T47D (cell line): ENCODE measurements at regions not wholly inside any gene's neighbourhood (a gene's known extent, or its start where the extent isn't known, plus 50 kb on each side); places are given as distances from the start of the nearest gene placed in this dataset.

Source experiments
- DNase-seq, 2 experiments: peaks; one replicate each; pipeline versions ENCODE4 v3.0.0 to v3.0.0-alpha.2; 2011 to 2012; ENCODE audit warnings: low read depth in 1 of 2, low spot score in 1 of 2
- JUND ChIP-seq: IDR thresholded peaks from 2 replicates; pipeline ENCODE4 v1.6.1; 2012; ENCODE audit warnings: low read depth
- in situ Hi-C: cut with HindIII; loops from 2 replicates; pipeline ENCODE4 v1.10.0; 2016; ENCODE audit warnings: low sequenced_read_pairs, low pct_unique_long_range_greater_than_20kb

DNA sequence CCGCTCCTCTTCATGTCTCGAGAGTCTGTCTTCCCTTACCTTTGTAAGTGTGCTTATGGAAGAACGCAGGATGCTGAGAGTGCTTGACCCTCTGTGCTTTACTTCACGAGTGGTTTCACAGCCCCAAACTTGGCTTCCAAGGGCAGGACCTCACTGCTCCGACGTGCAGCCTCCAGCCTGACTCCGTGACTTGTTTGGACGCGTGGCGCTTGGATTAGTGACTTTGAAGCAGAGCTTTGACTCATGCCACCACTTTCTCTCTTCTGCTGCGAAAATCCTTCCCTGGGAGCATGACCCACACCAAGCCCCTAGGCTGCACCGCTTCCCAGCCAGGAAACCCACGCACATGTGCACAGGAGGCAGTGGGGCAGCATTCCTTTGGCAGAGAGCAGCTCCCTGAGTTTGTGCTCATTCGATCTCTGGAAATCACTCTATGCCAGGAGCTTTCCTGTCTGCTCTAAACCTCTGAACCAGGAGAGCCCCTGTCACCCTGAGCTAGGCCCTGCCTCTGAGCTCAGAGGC is 207.8 kb upstream of the HS6ST1 start:
- no peak for DNase-seq
- TF ChIP-seq JUND = no peak
- in situ Hi-C loops = no loop called here

DNA sequence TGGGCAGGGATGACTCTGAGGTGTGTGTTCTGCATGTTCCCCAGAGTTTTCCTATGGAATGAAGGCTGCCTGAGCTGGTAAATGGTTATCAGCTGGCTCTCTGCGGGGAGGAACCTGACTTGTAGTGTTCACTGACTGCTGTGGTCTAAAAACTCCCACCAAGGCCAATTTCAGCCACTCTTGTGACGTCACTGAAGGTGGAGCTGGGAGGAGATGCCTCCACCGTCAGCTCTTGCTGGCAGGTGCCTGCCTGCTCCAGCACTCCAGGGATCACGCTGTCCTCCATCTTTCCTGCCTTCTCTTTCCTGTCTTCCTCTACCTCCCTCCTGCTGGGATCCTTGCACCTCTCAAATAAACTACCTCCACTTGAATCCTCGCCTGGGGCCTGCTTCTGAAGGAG is 209.5 kb upstream of the HS6ST1 start:
- no peak for TF ChIP-seq JUND
- DNase-seq = no peak
- in situ Hi-C loops = no loop called here

DNA sequence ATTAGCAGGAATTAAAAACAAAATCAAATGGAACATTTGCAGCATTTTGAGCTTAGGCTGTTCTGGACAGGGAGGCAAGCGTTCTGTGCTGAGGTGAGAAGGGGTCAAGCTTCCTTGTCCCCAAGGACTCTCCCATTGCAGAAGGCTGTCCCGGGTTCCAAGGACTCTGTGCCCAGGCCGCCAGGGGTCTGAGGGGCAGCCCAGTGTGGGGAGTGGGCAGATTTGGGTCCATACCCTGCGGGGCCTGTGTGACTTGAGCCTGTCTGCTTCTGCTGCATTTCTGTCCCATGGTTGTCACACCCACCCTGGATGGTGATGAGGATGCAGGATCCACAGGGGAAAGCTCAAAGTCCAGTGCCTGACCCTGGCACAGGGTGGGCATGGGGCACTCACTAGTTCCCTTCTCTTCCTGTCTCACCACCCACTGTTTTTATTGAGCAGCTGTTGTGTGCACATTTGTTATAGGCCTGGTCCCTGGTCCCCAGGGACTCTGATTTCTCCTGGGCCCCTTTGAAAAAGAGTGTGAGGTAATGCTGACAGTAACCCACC is 211.4 kb upstream of the HS6ST1 start:
- no peak for TF ChIP-seq JUND
- no peak for DNase-seq
- in situ Hi-C loops = no loop called here

DNA sequence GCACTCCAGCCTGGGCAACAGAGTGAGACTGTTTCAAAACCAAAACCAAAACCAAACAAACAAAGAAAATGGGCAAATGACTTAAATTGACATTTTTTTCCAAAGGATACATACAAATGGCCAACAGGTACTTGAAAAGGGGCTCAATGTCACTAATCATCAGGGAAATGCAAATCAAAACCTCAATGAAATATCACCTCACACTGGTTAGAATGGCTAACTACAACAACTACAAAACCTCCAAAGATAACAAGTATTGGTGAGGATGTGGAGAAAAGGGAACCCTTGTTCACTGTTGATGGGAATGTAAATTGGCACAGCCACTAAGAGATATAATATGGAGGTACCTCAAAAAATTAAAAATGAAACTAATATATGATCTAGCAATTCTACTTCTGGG is 213.2 kb upstream of the HS6ST1 start:
- TF ChIP-seq JUND = no peak
- DNase-seq = no peak
- in situ Hi-C loops = no loop called here

DNA sequence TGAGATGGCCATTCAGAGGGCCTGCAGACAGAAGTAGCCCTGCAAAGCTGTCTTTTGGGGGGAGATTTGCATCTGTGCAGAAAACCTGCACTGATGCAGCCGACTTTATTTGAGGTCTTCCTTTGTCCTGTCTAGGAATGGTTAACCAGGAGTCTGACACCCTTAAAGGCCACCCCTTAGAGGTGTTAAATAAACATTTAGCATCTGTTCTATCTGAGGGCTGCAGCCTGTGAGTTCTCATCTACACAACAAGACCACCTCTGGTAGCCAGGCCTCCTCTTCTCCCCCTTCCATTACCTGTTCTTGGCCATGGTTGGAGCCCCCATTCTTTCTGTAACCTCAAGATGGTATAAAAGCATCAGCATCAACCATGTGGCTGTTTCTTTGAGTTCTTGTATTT is 214.4 kb upstream of the HS6ST1 start:
- no peak for DNase-seq
- no peak for TF ChIP-seq JUND
- in situ Hi-C loops = no loop called here

DNA sequence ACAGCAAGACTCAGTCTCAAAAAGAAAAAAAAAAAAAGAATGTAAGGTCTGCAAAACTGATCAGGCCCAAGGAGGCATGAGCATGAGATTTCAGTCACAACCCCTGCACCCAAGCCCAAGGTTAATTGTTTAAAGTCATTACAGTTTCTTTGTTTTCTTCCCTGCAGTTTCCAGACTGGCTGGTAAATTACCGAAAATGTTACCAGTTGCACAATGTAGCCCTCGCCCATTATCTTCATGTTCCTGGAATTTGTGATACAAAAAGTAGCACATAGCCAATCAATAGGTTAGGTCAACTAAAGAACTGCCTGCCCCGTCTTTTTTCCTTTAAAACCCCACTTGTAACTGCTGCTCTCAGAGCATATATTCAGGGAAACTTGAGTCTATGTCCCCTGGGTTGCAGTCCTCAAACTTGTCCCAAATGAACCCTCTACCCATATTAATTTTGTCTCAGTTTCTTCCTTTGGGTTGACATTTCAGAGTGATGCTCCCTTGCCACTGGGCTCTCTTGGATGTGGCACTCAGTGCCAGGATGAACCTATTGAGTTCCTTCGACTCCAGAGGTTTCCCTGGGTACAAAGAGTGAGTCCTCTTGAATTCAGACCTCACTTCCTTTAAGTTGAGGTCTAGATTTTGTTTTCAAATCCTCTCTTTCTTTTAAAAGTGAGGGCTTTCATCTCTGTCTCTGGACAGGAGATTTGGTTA is 216.2 kb upstream of the HS6ST1 start:
- in situ Hi-C loops = no loop called here
- DNase-seq = no peak

DNA sequence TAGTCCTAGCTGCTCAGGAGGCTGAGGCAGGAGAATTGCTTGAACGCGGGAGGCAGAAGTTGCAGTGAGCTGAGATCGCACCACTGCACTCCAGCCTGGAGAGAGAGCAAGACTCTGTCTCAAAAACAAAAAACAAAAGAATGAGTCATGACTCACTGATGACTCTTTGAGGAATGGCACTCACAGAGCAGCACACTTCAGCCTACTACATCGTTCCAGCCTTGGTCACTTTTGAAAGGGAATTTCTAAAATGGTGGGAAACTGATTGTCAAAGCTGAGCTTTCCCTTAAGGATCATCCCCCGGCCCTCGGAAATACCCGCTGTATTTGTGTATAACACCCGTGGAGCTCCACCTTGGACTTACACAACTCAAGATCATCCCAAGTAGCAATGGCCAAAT is 217.3 kb upstream of the HS6ST1 start:
- in situ Hi-C loops = no loop called here
- no peak for TF ChIP-seq JUND
- DNase-seq = no peak

More for the DNA sequence above, 216.2 kb upstream of the HS6ST1 start:
- no peak for TF ChIP-seq JUND

DNA sequence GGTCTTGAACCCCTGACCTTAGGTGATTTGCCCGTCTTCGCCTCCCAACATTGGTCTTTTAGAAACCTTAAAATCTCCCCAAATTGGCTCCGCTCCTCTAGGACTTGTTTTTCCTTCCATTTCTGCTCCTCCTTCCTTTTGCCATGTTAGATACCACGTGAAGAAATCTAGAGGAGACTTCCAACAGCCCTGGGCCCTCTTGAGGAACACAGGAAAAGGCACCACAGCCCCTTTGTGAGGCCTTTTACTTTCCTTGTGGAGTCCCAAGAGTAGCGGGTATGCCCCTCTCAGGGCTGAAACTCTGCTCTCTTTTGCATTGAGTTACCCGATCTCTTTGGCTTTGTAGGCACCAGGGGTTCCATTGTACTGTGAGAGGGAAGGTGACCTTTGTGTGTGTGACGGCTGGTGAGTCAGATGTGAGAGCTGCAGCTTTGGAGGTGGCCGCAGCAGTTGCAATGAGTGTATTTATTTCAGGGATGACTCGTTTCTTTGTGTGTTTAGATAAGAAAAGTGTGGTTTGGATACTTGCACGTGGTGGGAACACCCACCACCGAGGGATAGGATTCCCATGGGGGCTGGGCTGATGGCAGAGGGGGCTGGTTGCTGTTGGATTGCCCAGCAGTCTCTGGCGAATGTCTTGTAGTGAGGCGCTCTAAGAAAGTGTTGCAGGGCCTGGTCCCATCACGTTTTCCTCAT is 218.4 kb upstream of the HS6ST1 start:
- no peak for DNase-seq
- in situ Hi-C loops = no loop called here

DNA sequence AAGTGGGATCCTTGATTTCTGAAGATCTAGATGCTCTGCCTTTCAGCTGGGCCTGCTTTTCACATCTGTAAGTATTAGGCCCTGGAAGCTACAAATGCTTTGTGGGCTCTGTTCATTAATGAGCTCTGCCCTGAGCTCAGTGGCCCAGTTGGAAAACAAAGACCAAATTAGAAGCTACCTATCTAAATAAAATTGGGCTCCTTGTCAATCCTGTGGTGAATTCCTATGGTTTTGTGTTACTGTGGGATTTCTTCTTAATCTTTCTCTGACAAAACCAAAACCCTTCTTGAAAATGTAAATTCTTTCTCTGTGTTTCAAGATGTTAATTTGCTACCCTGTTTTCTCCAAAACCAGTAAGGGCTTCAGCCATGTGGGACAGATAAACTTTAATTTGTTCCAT is 219.0 kb upstream of the HS6ST1 start:
- TF ChIP-seq JUND = no peak
- in situ Hi-C loops = no loop called here
- no peak for DNase-seq

More for the DNA sequence above, 218.4 kb upstream of the HS6ST1 start:
- no peak for TF ChIP-seq JUND

DNA sequence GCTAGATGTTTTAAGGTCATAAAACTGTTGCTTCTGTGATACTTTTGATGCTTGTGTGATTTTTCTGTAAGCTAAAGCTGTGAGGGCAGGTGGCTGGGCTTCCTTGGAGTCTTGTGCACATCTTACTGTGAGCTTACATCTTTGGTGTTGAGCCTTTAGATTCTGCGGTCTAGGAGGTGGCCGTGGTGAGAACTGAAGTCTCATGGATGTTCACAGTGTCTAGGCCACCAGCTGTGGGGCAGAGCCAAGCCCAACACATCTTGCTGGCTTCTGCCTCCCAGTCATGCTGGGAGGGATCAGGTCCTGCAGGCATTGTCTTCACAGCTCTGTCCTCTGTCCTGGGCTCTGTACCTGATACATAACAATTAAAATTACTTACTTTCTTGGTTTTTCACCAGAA is 219.7 kb upstream of the HS6ST1 start:
- no peak for TF ChIP-seq JUND
- DNase-seq = no peak
- in situ Hi-C loops = no loop called here

DNA sequence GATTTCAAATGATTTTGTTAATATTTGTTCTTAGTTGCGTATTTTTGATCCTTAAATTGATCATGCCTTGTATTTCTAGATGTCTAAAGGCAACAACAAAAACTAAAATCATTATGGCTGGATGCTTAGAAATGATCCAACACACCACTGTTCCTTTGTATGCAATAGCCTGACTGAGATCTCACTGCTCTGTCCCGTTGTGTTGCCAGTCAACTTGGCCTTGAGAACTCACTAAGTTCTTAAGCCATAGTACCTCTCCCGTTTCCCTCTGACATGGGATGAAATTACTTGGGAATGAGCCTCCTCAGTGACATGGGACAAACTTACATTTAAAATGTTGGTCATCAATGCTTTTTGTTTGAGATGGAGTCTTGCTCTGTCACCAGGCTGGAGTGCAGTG is 222.0 kb upstream of the HS6ST1 start:
- no peak for DNase-seq
- TF ChIP-seq JUND = no peak
- in situ Hi-C loops = no loop called here

DNA sequence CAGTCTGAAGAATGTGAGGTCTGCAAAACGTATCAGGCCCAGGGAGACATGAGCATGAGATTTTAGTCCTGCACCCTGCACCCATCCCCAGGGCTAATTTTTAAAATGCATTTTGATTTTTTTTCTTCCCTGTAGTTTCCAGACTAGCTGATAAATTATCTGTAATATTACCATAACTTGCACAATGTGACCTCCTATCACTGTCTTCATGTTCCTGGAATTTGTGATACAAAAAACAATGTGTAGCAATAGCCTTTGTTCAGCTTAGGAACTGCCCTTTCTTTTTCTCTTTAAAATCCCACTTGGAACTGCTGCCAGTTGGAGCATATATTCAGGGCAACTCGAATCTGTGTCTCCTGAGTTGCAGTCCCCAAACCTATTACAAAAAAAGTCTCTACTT is 222.8 kb upstream of the HS6ST1 start:
- in situ Hi-C loops = no loop called here
- no peak for TF ChIP-seq JUND
- DNase-seq = no peak

DNA sequence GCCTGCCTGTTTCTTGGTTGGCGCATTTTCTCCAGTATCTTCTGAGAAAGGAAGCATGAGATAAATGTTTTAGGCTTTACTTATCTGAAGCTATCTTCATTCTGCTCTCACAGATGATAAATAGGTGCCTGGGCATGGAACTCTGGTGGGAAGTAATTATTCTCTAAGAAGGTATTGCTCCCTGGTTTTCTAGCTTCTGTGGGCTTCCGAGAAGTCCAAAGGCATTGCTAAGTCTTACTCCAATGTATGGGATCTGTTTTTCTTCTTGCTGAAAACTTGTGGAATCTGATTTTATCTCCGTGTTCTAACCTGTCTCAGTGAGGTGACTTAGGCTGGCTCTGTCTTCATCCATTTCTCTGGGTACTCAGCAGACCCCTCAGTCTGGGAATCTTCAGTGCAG is 224.4 kb upstream of the HS6ST1 start:
- no peak for TF ChIP-seq JUND
- in situ Hi-C loops = no loop called here
- DNase-seq = no peak
